ENCODE measurements at regions not wholly inside any gene's neighbourhood (a gene's known extent, or its start where the extent isn't known, plus 50 kb on each side); places are given as distances from the start of the nearest gene placed in this dataset.

- FAIRE-seq: no peak
Observed at GRCh38 chr11:34787895-34788294, 128.3 kb downstream of the APIP start.

More at GRCh38 chr11:34787895-34788294, 128.3 kb downstream of the APIP start:
- intact Hi-C loops (cut with micrococcal nuclease; ENCODE audit: unreplicated experiment): no loop called here
- H3K27ac ChIP-seq (ENCODE audit: extremely low read length, insufficient read depth, low read length): no peak overlapping the region
- no peaks in the 10 kb centered on the region for H4K20me1 ChIP-seq (ENCODE audit: insufficient read depth, low read length)
- in situ Hi-C loops (cut with HindIII; ENCODE audit: extremely low pct_ligation_motif_present, low pct_unique_long_range_greater_than_20kb): loop anchor here (10.0 kb wide), 1 partner anchor 123 kb away; no protein-coding TSS in a partner anchor
- no peaks in the 10 kb centered on the region for H3K36me3 ChIP-seq (replicated peaks in 1 of 2; ENCODE audit: control insufficient read depth in 1 of 2, insufficient read depth in 2 of 2, low read length in 2 of 2)
- no peak overlapping the region for H3K4me3 ChIP-seq (replicated peaks in 1 of 3; ENCODE audit: insufficient read depth in 1 of 3, low read depth in 2 of 3, low read length in 3 of 3)
- H2AFZ ChIP-seq (ENCODE audit: low read length): no peak overlapping the region
- BruUV-seq (replicated peaks): no TSS peak
- no peaks in the 10 kb centered on the region for H3K27me3 ChIP-seq (ENCODE audit: control insufficient read depth in 1 of 2, insufficient read depth in 2 of 2, low read length in 2 of 2)
- no peak overlapping the region for H3K9ac ChIP-seq (ENCODE audit: insufficient read depth, low read depth, low read length)
- no peaks in the 10 kb centered on the region for H3K79me2 ChIP-seq (ENCODE audit: insufficient read depth, low read length)
- ATAC-seq (no peak), DNase-seq (ENCODE audit: low spot score) (no peak)
- no peak overlapping the region for H3K4me2 ChIP-seq (ENCODE audit: low read depth, low read length)
- WGBS (ENCODE audit: low lambda C conversion rate): 97% methylated on average over 1 of the region's 1 CpG
- peaks cover 13% of the 10 kb centered on the region for H3K9me3 ChIP-seq (ENCODE audit: low read length)
- POLR2A ChIA-PET: no interaction called here
- TF ChIP-seq HDAC1 (CRISPR knock-in tag; IDR thresholded peaks at IDR 0.05) (no peak), HIVEP1 (CRISPR knock-in tag; IDR thresholded peaks at IDR 0.05) (no peak), FOXM1 (CRISPR knock-in tag; IDR thresholded peaks at IDR 0.05) (no peak), MXD1 (CRISPR knock-in tag; IDR thresholded peaks at IDR 0.05) (no peak), NONO (IDR thresholded peaks at IDR 0.05) (no peak), NONO (CRISPR knock-in tag; conservative IDR thresholded peaks at IDR 0.05) (no peak), NFYB (CRISPR knock-in tag; IDR thresholded peaks at IDR 0.05) (no peak), ESRRA (CRISPR knock-in tag; IDR thresholded peaks at IDR 0.05; ENCODE audit: low read depth) (no peak), SOX13 (IDR thresholded peaks at IDR 0.05) (no peak), SOX13 (CRISPR knock-in tag; conservative IDR thresholded peaks at IDR 0.05 in 1 of 2, IDR thresholded peaks at IDR 0.05 in 1 of 2) (no peak), ZNF746 (CRISPR knock-in tag; IDR thresholded peaks at IDR 0.05) (no peak), GATAD1 (CRISPR knock-in tag; IDR thresholded peaks at IDR 0.05) (no peak), PRDM10 (CRISPR knock-in tag; IDR thresholded peaks at IDR 0.05; ENCODE audit: low read depth) (no peak), AGO1 (IDR thresholded peaks at IDR 0.05; ENCODE audit: low read depth, low read length, poor library complexity, severe bottlenecking) (no peak), NFE2L1 (CRISPR knock-in tag; IDR thresholded peaks at IDR 0.05; ENCODE audit: borderline replicate concordance) (no peak), ASH2L (IDR thresholded peaks at IDR 0.05; ENCODE audit: insufficient read length, low read depth, low read length) (no peak)
- CTCF ChIA-PET (ENCODE audit: low intra/inter-chr PET ratio, low total read pairs): no interaction called here
- H3K4me1 ChIP-seq (ENCODE audit: insufficient read depth, low read length): peaks cover 58% of the 10 kb centered on the region
